Stimulated activated CD4-positive, alpha-beta T cell treated with anti-CD3 and anti-CD28 coated beads, TNF-alpha, amount 100 ng/mL, for 4 hours (primary cell): ENCODE measurements at regions not wholly inside any gene's neighbourhood (a gene's known extent, or its start where the extent isn't known, plus 50 kb on each side); places are given as distances from the start of the nearest gene placed in this dataset.

Experiments used
- DNase-seq, 3 experiments: peaks; one replicate each; pipeline ENCODE4 v3.0.0-alpha.2; 2020; ENCODE audit warnings: low read depth in 3 of 3

DNA sequence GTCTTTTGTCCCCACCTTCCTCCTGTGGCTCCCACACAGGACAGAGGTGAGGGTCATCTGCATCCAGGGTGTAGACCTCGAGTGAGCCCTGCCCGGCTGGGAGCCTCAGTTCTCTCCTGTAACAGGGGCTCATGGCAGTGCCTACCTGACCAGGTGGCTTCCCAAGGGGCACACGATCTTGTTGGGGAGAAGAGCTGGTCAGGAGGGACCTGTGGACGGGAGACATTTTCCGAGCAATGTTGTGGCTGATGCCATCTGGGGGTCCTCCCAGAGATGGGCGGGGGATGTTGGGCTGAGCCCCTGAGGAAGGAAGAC, 51.9 kb downstream of the CEBPB start:
- no peak for DNase-seq

DNA sequence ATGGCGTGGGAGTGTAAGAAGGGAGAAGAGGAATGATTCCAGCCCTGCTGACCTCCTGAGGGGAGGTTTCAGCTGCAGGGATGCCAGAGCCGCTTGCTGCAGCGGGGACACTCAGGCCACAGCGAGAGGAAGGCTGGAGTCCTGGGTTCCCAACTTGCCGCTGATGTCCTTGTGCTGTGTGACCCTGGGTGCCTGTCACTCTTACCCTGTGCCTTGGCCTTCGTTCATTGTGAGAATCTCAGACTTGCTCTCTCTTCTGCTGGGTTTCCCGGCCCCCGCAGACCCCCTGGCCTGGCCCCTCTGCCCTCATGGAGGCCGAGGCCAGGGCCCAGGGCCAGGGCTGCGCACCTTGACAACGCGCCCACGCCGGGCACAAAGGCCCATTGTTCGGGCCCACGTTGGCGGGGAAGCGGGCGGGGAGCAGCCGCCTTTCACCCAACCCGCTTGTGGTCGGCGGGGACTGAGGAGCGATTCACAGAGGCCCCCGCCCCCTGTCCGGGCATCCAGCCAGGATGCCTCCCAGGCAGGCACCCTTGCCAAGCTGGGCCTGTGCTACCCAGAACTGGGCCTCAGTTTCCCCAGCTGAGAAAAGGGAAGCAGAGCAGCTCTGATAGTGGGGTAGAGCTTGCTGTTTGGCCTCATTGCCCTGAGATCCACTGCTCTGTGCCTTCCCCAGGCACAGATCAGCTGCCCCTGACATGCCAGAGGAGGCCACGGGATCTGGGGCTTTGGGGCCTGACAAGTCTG, 52.4 kb downstream of the CEBPB start:
- DNase-seq: no peak

DNA sequence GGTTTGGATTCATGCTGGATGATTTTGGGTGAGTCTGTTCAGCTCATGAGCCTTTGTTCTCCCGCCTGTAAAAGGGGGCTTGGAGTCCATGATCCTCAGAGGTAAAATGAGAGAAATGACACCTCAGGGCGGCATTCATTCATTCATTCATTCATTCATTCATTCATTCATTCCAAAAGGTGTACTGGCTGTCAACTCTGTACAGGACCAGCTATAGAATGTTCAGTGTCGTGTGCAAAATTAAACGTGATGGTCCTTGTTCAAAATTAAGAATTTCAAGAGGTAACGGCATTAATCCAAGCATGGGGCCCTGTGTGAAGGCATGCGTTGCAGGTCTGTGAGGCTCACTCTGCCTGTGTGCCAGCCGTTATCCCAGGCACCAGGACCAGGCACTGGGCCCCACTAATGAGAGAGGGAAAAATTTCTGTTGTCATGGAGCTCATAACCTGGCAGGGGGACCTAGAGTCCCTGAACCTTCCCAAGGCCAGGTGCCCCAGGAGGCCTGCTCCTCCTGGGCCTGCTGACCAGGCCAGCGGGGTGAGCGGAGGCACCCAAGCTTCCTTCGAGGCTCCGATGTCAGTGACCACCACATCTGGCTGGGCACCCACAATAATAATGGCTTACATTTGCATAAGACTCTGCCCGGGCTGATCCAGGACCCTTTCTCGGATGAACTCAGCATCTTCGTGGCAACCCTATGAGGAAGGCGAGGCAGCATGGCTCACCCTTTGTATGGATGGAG, 53.2 kb downstream of the CEBPB start:
- no peak for DNase-seq

DNA sequence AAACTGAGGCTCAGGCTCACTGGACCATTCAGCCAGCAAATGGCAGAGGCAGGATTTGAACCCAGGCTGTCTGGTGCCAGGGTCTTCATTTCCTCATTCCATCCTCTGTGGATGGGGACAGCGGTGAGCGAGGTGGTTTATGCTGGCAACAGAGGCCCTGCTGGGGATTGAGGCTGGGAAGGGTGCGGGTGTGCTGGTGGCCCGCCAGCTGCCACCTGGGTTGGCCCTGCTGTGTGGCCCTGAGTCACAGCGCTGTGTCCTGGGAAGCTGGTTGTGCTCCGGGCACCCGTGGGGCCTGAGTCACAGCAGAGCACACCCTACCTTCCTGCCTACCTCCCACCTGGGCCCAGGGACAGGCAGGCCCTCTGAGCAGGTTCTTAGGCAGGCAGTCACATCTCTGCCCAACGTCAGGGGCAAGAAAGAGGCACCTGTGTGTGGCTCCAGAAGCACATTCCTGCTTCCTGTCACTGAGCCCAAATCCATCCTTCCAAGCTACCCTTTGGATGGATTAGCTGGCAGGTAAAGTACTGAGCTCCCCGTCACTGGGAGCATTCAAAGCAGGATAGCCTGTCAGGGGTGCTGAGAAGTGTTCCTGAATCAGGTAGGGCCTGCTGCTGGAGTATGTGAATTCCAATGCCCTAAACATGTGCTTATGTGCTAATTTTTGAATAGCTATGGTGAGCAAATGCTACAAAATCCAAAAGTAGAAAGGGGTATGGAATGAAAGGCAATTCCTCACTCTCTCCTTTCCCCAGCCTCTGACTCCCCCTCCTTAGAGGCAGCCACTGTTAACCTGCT, 53.9 kb downstream of the CEBPB start:
- no peak for DNase-seq

DNA sequence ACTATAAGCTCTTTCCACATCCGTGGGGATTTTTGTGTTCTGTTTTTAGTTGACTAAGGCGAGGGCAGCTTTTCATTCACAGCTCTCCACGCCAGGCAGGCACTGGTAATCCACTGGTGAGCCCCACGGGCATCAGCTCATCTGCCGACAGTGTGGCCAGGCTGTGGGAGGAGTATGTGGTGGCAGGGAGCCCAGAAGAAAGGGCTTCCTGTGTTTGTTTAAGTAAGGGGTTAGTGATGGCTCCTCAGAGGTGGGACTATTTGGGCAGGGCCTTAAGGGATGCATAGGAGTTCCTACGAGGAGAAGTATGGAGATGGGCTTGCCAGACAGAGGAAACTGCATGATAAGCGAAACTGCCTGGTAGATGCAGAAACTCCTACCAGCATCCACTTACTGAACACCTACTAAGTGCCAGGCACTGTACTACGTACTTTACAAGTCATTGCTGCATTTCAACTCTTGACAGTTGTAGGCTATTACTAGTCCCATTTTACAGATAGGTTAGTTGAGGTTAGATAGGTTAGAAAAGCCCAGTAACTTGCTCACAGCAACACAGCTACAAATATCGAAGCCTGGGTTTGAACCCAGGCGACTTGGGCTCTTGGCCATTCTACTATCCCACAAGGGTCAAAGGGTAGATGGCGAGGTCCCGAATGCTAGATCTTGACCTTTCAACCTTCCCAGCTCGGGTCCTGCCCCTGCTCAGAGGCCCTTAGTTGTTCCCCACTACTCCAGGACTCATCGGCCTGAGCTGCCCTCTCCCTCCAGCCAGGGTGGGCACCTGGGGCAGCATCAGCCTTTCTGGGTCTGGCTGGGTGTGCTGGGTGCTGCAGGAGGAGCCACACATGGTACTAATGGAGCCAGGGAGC, 55.1 kb downstream of the CEBPB start:
- DNase-seq: no peak

DNA sequence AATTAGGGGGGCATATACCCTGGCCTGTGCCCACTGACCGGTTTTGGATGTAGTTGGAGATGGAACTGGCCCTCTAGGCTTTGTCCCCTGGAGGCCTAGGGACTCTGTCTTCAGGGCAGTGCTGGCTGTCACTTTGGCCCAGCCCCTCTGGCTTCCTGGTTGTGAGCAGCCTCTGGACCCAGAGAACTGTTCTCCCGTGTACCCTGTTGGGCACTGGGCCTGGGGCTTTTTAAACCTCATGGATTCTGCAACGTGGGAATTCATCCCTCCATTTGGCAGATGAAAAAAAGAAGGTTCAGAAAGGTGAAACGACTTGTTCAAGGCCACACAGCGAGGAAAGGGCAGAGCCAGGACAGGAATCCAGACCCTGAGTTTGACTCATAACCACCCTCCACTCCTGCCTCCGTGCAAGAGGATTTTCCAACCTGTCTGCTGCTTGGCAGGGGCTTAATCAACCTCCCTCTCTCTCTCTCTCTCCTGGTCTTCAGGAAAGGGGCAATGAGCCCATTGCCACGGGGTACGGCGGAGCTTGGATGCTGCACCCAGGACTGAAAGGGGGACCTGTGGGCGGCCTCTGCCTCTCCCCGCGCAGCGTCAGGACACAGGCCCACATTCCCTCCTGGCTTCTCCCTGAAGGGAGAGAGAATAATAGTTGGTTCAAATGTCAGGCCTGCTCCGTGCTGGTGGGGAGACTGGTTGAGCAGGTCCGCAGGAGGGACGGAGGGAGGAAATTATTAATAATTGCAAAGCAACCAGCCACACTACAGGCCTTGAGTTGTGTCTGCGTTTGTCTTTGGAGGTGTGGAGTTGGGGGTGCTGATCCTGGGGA, 56.0 kb downstream of the CEBPB start:
- no peak for DNase-seq

DNA sequence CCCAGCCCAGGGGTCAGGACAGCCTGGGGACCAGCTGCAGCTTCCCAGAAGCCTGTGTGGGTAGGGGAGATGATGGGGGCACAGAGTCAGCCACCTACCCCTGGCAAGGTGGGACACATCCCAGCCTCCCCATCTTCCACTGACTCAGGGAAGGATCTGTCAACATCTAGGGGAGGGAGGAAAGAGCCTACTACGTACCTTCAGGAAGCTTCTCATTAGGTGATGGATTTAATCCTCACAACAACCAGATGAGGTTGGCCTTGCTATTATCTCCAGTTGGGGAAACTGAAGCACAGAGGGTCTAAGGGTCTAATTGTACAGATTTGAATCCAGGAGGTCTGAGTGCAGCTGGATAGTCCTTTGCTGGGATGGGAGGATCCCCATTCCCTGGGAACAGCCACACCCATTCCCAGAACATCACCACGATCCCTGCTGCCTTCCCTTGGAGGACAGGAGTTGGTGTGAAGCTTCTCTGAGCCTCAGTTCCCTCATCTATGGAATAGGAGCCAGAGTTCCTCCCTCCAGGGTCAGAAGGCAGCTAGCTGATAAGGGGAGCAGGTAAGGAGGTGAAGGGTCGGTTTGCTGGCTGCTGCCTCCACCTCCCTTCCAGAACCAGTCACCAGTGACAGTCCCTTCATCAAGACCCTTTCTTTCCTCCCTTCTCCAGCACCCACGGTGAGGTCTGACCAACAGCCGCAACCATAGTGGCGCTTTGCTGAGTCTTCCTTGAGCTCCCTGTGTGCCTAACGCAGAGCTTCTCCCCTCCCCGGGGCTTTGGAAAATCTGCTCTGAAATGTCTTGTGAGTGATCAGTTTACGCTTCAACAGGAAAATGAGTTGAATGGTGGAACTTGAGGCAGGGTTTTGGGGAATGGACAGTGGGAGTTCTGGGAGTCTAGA, 56.8 kb downstream of the CEBPB start:
- DNase-seq: no peak

DNA sequence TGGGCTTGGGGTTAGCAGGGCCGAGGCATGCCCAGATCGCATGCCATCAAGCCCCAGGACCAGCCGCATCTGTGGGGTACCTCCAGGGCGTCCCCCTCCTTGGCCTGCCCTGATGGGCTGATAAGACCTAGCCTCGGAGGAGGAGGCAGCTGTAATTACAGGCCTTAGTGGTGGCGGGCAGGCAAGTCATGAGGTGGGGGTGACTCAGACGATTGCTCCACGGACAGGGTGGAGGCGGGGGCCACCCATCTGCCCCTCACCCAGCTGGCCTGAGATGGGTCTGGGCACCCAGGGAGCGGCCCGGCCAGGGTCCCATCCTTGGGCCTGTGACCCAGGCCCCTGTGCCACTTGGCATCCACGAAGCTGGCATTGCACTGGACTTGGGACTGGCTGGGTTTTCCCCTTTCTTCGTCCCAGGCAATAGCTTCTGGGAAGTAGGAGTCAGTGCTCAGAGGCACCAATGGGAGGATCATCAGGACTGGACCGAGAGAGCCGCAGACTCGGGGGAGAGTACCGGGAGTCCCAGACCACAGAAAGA, 57.5 kb downstream of the CEBPB start:
- no peak for DNase-seq

DNA sequence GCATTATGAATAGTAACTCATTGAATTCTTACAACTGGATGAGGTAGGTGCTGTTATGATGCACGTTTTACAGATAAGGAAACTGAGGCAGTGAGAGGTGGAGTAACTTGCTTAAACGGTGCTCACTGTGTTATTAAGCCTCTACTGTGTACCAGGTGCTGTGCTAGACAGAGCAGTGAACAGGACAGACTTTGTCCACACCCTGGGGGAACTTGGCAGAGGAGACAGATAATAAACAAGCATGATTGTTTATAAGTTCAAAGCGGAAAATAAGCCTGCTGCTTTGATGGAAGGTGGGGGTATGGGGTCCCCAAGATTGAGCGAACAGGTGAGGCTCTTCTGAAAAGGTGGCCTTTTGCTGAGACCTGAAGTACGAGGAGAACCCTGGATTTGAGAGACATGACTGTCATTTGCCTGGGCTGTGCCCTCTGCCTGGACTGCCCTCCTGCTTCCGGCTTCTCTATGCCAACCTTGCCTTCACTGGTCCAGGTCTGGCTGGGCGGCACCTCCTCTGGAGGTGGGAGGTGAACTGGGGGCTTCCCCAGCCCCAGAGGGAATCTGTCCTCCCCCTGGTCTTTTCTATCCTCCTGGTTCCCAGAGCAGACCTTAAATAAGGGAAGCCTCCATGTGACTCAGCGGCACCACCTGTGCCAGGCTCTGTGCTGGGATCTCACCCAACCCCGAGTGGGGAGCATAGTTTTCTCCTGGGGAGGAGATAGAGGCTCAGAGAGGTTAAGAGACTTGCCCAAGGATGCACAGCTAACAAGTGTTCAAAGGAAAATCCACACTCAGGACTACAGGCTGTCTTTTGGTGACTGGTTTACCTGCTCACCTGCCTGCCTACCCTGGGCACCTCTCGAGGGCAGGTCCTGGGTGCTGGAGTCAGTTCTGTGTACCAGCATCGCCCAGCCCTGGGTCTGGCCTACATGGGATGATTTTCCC, 59.1 kb downstream of the CEBPB start:
- DNase-seq: no peak

DNA sequence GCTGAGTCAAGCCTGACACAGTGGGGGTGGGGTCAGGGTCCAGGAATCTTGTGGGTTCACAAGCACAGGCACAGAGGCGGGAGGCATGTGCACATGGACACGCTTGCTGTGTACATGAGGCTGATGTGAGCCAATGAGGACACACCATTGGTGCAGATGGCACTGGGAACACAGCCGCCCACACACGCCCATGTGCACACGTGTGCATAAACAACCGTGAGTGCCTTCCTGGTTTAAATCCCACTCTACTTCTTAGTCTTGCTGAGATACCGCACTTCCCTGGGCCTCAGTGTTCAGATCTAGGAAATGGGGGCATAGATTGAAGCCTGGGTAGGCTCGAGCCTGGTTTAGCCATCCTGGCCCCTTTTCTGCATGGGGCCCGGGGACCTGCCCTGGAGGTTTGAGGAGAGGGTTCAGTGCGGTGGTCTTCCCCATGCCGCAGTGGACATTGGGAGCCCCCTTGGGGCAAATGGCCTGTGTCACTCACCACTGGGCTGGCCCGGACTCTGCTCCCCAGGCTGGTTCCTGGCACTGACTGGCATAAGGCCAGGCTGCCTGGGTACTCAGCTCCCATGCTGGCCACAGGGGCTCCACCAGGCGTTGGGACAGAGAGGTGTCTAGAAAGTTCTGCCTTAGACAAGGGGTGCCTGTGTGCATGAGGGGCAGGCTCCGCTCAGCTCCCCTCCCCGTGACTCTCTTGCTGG, 60.2 kb downstream of the CEBPB start:
- no peak for DNase-seq

DNA sequence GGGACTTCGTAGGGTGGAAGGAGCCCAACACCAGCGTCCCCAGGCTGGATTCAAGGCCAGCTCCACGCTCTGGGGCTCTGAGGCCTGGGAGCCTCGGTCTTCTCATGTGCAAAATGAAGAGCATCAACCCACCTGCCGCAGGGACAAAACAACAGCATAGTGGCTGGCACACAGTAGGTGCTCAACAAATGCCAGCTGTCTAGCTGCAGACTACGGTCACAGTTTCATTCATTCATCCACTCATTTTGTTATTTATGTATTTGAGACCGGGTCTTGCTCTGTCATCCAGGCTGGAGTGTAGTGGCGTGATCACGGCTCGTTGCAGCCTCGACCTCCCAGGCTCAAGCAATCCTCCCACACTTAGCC, 60.7 kb downstream of the CEBPB start:
- no peak for DNase-seq

DNA sequence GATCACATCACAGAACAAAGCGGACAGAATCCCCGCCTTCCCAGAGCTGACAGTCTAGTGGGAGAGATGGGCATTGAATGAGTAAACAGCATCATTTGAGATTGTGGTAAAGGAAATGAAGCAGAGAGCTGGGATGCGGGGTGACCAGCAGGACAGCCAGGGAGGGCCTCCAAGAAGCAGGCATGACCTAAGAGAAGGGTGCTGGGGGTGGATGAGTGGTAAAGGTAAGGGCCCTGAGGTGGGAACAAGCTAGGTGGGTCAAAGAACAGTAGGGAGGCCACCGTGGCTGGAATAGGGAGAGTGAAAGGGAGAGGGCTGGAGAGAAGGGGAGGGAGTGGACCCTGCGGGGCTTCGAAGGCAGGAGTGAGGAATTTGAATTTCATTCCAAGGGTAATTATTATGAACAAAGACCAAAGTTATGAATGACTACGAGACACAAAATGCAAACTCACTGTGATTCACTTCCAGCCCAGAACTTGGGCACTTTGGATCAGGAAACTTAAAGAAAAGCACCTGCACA, 61.4 kb downstream of the CEBPB start:
- no peak for DNase-seq

DNA sequence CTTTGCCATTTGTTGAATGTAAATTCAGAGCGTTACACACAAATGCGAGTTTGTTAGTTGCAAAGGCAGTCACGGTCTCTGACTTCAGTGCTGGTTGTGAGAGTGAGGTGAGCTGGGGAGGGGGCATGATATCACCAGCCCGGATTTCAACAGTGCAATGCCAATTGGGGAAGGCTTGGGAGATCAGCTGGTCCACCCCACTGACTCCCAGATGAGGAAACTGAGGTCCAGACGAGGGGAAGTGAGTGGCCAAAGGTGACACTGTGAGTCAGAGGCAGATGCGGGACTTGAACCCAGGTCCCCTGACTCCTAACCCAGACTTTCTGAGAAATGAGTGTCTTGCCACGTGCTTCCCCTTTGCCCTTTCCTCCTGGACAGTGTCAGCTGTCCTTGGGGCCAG, 62.1 kb downstream of the CEBPB start:
- no peak for DNase-seq

DNA sequence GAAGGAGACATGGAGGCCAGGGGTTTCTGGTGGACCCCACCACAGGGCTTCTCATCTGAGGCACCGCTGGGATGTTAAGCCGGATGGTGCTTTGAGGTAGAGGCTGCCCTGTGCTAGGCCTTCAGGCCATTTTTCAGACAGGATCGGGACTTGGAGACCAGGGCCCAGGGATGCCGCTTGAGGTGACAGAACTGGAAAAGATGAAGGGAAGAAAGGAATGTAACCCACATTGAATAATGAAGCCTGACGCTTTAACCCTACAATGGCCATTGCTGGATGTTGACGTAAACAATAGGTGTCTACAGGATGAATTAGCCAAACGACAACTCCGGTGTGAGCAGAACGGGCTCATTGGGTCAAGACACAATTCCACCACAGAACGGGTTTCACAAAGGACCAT, 62.5 kb downstream of the CEBPB start:
- no peak for DNase-seq

DNA sequence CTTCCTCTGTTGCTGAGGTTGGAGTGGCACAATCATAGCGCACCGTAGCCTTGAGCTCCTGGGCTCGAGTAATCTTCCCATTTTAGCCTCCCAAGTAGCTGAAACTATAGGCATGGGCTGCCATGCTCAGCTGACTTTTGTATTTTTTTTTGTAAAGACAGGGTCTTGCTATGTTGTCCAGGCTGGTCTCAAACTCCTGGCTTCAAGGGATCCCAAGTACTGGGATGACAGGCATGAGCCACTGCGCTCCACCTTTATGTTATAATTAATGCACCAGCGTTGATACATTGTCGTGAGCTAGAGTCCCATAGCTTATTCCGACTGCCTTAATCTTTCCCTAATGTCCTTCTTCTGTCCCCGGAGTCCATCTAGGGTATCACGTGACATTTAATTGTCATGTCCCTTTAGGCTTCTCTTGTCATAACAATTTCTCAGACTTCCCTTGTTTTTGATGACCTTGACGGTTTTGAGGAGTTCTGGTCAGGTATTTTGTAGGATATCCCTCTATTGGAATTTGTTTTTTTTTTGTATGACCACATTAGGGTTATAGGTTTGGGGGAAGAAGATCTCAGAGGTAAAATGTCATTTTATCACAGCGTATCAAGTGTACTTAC, 63.9 kb downstream of the CEBPB start:
- no peak for DNase-seq

DNA sequence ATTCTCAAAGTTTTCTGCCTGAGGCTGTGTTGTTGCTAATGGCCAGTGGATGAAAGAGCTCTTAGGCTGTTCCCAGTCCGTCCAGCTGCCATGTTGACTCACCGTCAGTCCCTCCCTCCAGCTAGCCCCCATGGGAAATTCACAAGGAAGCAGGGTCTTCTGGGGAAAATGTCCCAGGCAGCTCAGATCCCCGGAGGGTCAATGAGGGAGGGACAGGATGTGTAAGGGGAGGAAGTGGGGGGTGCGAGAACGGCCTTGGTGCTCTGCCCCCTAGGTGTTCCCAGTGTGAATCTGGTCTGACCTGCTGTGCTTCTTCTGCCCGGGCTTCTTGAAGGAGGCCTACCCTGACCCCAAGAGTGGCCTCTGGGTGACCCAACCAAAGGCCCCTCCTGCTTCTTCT, 65.9 kb downstream of the CEBPB start:
- no peak for DNase-seq

DNA sequence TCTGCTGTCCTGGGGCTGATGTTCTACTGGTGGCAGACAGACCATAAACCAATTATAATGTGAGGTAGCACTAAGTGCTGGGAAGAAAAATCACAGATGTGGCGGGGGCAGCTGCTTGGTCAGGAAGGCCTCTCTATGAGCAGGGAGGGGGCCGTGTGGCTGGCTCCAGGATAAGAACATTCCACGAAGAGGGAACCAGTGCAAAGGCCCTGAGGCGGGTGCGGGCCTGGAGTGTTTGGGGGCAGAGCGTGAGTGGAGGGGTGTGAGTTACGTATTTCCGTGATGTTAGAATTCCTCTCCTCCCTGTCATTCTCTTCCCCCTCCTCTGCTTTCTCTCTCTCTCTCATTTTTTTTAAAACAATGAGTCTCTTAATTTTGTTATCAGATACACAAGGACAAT, 67.2 kb downstream of the CEBPB start:
- DNase-seq: no peak
